ENCODE measurements at regions not wholly inside any gene's neighbourhood (a gene's known extent, or its start where the extent isn't known, plus 50 kb on each side); places are given as distances from the start of the nearest gene placed in this dataset.

DNA sequence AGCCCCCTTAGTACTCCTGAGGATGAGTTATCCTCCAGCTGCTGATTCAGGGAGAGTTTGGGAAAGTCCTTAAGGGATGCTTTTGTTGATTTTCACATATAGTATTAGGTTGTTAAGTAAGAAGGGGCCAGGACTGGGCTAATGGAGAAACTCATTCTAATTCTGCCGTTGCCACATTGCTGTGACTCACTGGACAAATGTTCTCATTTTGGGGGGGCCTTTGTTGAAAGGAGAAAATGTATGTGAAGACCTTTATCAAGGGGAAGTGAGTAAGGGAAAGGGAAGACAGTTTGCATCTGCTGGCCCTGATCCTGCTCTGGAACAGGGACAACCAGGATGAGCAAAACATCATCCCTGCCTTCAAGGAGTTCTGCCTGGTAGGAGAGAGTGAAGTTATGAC is 123.2 kb upstream of the FGGY start:
- Histone ChIP-seq H3K27me3 (replicated peaks in 1 of 7) (no peaks in the 10 kb centered on the region), H3K36me3 (no peaks in the 10 kb centered on the region), H3K9me3 (no peaks in the 10 kb centered on the region), H3K4me1 (peaks cover 0 to 6% (median 2%) of the 10 kb centered on the region in 6 donors), H3K27ac (no peak overlapping the region), H3K4me3 (no peak overlapping the region)
- intact Hi-C loops (cut with DNase I; ENCODE audit: low total_unique reads) = no loop called here
- TF ChIP-seq POLR2A (IDR thresholded peaks at IDR 0.05) (no peak), POLR2AphosphoS5 (IDR thresholded peaks at IDR 0.05) (no peak)
- TF ChIP-seq, protein P1, sequence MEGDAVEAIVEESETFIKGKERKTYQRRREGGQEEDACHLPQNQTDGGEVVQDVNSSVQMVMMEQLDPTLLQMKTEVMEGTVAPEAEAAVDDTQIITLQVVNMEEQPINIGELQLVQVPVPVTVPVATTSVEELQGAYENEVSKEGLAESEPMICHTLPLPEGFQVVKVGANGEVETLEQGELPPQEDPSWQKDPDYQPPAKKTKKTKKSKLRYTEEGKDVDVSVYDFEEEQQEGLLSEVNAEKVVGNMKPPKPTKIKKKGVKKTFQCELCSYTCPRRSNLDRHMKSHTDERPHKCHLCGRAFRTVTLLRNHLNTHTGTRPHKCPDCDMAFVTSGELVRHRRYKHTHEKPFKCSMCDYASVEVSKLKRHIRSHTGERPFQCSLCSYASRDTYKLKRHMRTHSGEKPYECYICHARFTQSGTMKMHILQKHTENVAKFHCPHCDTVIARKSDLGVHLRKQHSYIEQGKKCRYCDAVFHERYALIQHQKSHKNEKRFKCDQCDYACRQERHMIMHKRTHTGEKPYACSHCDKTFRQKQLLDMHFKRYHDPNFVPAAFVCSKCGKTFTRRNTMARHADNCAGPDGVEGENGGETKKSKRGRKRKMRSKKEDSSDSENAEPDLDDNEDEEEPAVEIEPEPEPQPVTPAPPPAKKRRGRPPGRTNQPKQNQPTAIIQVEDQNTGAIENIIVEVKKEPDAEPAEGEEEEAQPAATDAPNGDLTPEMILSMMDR (IDR thresholded peaks at IDR 0.05 in 8 of 11, conservative IDR thresholded peaks at IDR 0.05 in 3 of 11) = no peak
- DNase-seq = no peak
- 37 to 69% (median 51%) methylated on average over 1 of the region's 1 CpG for WGBS, 5 donors

DNA sequence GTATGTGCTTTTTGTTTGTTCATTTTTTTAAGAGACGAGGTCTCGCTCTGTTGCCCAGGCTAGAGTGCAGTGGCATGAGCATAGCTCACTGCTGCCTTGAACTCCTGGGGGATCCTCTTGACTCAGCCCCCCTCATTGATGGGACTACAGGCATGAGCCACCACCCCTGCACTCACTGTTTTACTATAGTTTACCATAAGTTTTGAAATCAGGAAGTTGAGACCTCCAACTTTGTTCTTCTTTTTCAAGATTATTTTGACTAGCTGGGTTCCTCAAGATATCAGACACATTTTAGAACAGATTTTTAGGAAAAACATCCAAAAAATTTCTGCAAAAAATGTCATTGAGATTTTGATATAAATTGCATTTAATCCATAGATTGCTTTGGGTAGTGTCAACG is 120.4 kb upstream of the FGGY start:
- 92 to 96% (median 94%) methylated on average over 3 of the region's 3 CpGs for WGBS, 5 donors
- TF ChIP-seq, protein P1 (IDR thresholded peaks at IDR 0.05 in 8 of 11, conservative IDR thresholded peaks at IDR 0.05 in 3 of 11) = no peak
- no peak for TF ChIP-seq POLR2A (IDR thresholded peaks at IDR 0.05)
- no peak for TF ChIP-seq POLR2AphosphoS5 (IDR thresholded peaks at IDR 0.05)
- H3K4me3 ChIP-seq = no peak overlapping the region
- peaks cover 0 to 6% (median 2%) of the 10 kb centered on the region in 6 donors for H3K4me1 ChIP-seq
- DNase-seq = no peak
- H3K27me3 ChIP-seq (replicated peaks in 1 of 7) = no peaks in the 10 kb centered on the region
- no peak overlapping the region for H3K27ac ChIP-seq
- no peaks in the 10 kb centered on the region for H3K9me3 ChIP-seq
- no peaks in the 10 kb centered on the region for H3K36me3 ChIP-seq
- intact Hi-C loops (cut with DNase I; ENCODE audit: low total_unique reads) = no loop called here

DNA sequence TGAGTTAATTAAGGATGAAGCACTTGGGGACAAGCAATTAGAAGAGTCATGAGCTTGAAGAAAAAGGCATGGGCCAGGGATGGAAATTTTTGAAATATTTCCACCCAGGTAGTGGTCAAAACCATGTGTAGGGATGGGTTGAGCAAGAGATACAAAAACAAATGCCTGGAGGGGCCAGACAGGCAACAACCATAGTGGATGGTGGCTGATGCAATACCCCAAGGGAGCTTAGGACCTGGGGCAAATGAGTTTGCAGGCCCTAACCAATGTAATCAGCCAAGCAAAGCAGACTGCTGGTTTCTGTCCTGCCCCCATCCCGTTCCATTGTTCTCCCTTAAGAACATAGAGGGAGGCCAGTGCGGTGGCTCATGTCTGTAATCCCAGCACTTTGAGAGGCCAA is 119.1 kb upstream of the FGGY start:
- DNase-seq = no peak

DNA sequence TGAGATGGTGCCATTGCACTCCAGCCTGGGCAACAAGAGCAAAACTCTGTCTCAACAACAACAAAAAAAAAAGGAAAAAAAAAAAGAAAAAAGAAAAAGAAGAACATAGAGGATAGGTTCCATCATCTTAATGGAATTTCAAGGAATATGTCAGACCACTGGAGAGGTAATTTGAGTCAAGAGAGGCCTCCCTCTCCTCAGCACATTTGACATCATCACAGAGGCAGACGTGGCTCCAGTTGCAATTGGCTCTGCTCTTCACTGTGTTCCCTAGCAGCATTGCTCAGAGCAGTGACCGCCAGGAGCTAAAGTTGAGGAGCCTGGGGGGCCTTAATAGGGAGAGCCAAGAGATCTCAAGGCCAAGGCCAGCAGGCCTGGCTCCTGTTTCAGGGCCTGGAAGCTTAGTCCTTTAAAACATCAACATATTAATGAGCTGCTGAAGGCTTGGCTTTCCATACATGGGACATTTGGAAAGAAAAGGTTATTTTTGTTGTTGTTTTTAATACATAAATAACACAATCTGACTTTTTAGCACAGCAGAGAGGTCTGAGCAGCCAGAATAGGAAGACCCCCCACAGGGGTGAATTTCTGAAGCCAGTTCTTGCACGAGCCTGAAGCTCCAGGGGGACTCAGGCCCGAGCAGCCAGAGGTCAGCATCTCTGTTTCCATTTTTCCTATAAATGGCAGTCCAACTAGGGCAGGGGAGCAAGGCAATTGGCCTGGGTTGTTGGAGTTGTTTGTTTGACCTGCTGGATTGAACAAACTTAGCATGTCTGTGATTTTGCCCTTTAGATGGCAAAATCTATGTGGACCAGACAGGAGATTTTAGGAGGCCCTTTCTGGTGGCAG is 118.3 kb upstream of the FGGY start:
- intact Hi-C loops (cut with DNase I; ENCODE audit: low total_unique reads) = no loop called here
- H3K36me3 ChIP-seq = no peaks in the 10 kb centered on the region
- H3K4me3 ChIP-seq = no peak overlapping the region
- TF ChIP-seq POLR2A (IDR thresholded peaks at IDR 0.05) (no peak), POLR2AphosphoS5 (IDR thresholded peaks at IDR 0.05) (no peak)
- TF ChIP-seq, protein P1 (IDR thresholded peaks at IDR 0.05 in 8 of 11, conservative IDR thresholded peaks at IDR 0.05 in 3 of 11) = no peak
- no peaks in the 10 kb centered on the region for H3K9me3 ChIP-seq
- no peaks in the 10 kb centered on the region for H3K27me3 ChIP-seq (replicated peaks in 1 of 7)
- no peak for DNase-seq
- H3K4me1 ChIP-seq = peaks cover 0 to 6% (median 2%) of the 10 kb centered on the region in 6 donors
- 87 to 95% (median 92%) methylated on average over 4 of the region's 4 CpGs for WGBS, 5 donors
- no peak overlapping the region for H3K27ac ChIP-seq

More for the DNA sequence above, 119.1 kb upstream of the FGGY start:
- TF ChIP-seq POLR2A (IDR thresholded peaks at IDR 0.05) = no peak
- no peak for TF ChIP-seq POLR2AphosphoS5 (IDR thresholded peaks at IDR 0.05)
- TF ChIP-seq, protein P1 (IDR thresholded peaks at IDR 0.05 in 8 of 11, conservative IDR thresholded peaks at IDR 0.05 in 3 of 11) = no peak
- H3K36me3 ChIP-seq = no peaks in the 10 kb centered on the region
- H3K4me1 ChIP-seq = peaks cover 0 to 6% (median 2%) of the 10 kb centered on the region in 6 donors
- no peaks in the 10 kb centered on the region for H3K9me3 ChIP-seq
- no peak overlapping the region for H3K4me3 ChIP-seq
- intact Hi-C loops (cut with DNase I; ENCODE audit: low total_unique reads) = no loop called here
- H3K27ac ChIP-seq = no peak overlapping the region
- H3K27me3 ChIP-seq (replicated peaks in 1 of 7) = no peaks in the 10 kb centered on the region
- 83 to 96% (median 93%) methylated on average over 2 of the region's 2 CpGs for WGBS, 5 donors

Data from spleen (tissue), 11 donors.